H1 (cell line): ENCODE measurements at regions not wholly inside any gene's neighbourhood (a gene's known extent, or its start where the extent isn't known, plus 50 kb on each side); places are given as distances from the start of the nearest gene placed in this dataset.

ENCODE experiments used
- BRCA1 ChIP-seq: IDR thresholded peaks from 2 replicates; pipeline ENCODE4 v1.6.1; 2012; ENCODE audit warnings: low read depth, low read length, improper control_type of control experiment
- CBX5 ChIP-seq: fragments of 300-800, 300-1000 bp; sonication (generic); IDR thresholded peaks from 2 replicates; pipeline ENCODE4 v1.7.1; 2016; ENCODE audit warnings: antibody characterized with exemption, low read length, low read depth
- E2F6 ChIP-seq: IDR thresholded peaks from 2 replicates; pipeline ENCODE4 v1.6.1; 2012; ENCODE audit warnings: inconsistent platforms
- GABPA ChIP-seq: IDR thresholded peaks from 2 replicates; pipeline ENCODE4 v1.6.1; 2011; ENCODE audit warnings: mild to moderate bottlenecking, low read length, moderate library complexity, borderline replicate concordance; ENCODE audit not compliant: insufficient read depth
- KDM5A ChIP-seq: fragments of 200-600 bp; IDR thresholded peaks from 2 replicates; pipeline ENCODE4 v1.7.1; 2012; ENCODE audit warnings: mild to moderate bottlenecking, low read length, inconsistent platforms, mixed read lengths
- SAP30 ChIP-seq: fragments of 300-600 bp; sonication (generic); IDR thresholded peaks from 2 replicates; pipeline ENCODE4 v1.7.1; 2012; ENCODE audit warnings: low read length, moderate library complexity, mild to moderate bottlenecking, inconsistent platforms; ENCODE audit not compliant: insufficient read depth, insufficient replicate concordance
- TAF1 ChIP-seq: IDR thresholded peaks from 2 replicates; pipeline ENCODE4 v1.6.1; 2011; ENCODE audit warnings: mild to moderate bottlenecking, low read depth, low read length

DNA sequence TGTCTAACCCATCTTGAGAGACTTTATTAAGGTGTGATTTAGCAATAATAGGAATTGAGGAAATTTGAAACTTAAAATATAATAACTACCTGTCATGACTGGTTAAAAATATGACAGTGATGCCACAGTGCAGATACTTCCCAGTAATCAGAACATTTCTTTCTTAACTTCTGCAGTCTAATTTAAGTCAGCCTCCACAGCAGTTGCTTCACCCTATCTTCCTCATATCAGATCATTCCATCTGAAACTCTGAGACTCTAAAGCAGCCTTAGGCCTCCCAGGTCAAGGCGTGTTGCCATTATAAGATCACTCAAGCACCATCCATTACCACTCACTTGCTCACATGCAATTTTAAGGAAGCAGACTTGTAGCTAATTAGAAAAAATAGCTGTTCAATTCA is 302.2 kb downstream of the AASDHPPT start (continued):
- TF ChIP-seq E2F6: no peak
- no peak for TF ChIP-seq SAP30
- no peak for TF ChIP-seq CBX5
- no peak for TF ChIP-seq GABPA
- TF ChIP-seq TAF1: no peak
- TF ChIP-seq KDM5A: no peak
- no peak for TF ChIP-seq BRCA1
